LNCaP clone FGC (cell line): ENCODE measurements at regions not wholly inside any gene's neighbourhood (a gene's known extent, or its start where the extent isn't known, plus 50 kb on each side); places are given as distances from the start of the nearest gene placed in this dataset.
A peak's percentile ranks its signal among the peaks of the same experiment; 100 is the strongest.

Source experiments
- DNase-seq: peaks from one replicate; pipeline ENCODE4 v3.0.0-alpha.2; 2011; ENCODE audit warnings: low read depth
- H3K4me3 ChIP-seq: 2 replicates; pipeline ENCODE4 v1.5.1; 2011; ENCODE audit warnings: mild to moderate bottlenecking, low read depth, low read length, control low read depth
- TF ChIP-seq, protein P1 (sequence below): IDR thresholded peaks from 2 replicates; pipeline ENCODE4 v1.5.1; 2012; ENCODE audit warnings: mild to moderate bottlenecking; ENCODE audit not compliant: control insufficient read depth, insufficient read depth; ENCODE audit errors: extremely low read depth

- no peak for DNase-seq
- TF ChIP-seq, protein P1, sequence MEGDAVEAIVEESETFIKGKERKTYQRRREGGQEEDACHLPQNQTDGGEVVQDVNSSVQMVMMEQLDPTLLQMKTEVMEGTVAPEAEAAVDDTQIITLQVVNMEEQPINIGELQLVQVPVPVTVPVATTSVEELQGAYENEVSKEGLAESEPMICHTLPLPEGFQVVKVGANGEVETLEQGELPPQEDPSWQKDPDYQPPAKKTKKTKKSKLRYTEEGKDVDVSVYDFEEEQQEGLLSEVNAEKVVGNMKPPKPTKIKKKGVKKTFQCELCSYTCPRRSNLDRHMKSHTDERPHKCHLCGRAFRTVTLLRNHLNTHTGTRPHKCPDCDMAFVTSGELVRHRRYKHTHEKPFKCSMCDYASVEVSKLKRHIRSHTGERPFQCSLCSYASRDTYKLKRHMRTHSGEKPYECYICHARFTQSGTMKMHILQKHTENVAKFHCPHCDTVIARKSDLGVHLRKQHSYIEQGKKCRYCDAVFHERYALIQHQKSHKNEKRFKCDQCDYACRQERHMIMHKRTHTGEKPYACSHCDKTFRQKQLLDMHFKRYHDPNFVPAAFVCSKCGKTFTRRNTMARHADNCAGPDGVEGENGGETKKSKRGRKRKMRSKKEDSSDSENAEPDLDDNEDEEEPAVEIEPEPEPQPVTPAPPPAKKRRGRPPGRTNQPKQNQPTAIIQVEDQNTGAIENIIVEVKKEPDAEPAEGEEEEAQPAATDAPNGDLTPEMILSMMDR: no peak
- H3K4me3 ChIP-seq: no peak overlapping the region
Observed at GRCh38 chr12:59168647-59169046, 248.3 kb upstream of the LRIG3 start.

DNA sequence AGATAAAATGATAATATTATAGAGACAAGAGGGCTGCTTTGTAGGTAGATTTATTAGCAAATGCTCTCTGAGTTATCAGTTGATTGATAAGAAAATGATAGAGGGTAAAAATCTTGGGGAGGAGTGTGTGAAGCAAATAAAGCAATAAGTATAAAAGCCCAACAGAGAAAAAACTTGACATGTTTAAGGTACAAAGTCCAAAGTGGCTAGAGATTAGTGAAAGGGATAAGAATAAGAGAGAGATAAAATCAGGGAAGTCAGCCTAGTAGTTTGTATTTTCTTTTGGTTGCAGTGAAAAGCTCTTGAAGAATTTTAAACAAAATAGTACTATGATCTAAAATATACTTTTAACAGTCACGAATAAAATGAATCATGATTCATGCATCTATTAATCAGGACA, 246.2 kb upstream of the LRIG3 start:
- DNase-seq: no peak
- TF ChIP-seq, protein P1: no peak
- H3K4me3 ChIP-seq: no peak overlapping the region

DNA sequence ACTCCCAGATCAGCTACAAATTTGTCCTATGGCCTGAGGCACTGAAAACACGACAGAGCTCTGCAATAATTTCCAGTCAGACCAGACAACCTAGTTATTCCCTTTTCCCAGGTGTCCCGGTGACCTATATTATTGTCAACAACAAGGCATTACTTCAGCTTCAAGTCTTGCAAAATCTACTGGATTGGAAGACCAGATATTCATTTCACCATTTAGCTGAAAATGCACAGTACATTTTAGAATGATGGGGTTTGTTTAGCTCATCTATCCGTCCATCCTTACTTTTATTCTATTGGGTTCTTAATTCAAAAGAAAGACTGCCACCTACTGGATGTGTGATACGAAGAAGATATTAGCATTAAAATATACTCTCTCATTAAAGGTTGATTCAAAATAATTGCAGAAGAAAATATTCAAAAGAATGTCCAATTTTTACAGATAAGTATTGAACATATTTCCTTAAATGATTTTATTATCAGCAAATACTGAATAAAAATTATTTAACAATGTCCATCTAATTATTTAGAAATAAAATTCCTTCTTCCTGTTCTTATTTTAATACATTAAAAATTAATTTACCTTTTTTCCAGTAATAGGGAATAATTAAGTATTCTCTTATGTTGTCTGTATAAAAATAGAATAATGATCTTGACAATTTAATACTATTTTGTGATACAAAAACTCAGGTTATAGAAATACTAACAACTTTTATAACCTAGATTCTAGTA, 244.9 kb upstream of the LRIG3 start:
- no peak overlapping the region for H3K4me3 ChIP-seq
- TF ChIP-seq, protein P1: peak; percentile 50
- peak; percentile 72 for DNase-seq

DNA sequence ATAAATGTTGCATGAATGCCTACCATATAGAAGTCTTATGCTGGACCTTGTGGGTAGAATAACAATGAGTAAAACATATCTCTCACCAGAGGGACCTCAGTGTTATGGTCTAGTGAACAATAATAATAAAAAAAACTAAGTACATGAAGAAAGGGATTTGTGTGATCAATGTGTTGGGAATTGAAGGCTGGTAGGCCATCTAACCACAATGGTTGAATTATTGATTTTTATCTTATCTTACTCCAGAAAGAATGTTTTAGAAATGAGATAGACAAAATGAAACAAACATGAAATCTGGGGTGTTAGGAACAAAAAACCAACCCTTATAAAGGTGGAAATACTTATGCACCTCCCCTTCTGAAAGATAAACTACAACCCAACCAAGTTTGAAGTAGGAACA, 243.9 kb upstream of the LRIG3 start:
- TF ChIP-seq, protein P1: no peak
- no peak for DNase-seq
- no peak overlapping the region for H3K4me3 ChIP-seq

DNA sequence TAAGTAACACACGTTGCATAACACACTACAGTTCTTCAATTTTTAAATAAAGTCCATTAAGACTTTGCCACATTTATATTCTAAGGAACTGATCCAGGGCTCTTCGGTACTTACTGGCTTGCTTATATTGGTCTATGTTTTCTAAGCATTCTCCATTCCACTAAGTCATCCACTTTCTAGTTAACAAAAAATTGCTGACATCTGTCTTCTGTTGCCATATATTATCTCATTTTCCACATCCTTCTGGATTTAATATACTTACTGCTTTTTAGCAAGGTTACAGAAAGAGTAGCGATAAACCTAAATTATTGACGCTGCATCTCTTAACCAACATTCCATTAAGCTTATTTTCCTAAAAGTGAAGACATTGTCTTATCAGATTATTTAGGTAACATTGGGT, 238.4 kb upstream of the LRIG3 start:
- DNase-seq: no peak
- H3K4me3 ChIP-seq: no peak overlapping the region
- TF ChIP-seq, protein P1: no peak

- DNase-seq: no peak
- TF ChIP-seq, protein P1: no peak
- no peak overlapping the region for H3K4me3 ChIP-seq
Observed at GRCh38 chr12:59158066-59158465, 237.8 kb upstream of the LRIG3 start.

GRCh38 chr12:59155448-59155847, 235.1 kb upstream of the LRIG3 start:
- no peak overlapping the region for H3K4me3 ChIP-seq
- TF ChIP-seq, protein P1: no peak
- DNase-seq: no peak
